NCI-H146 (cell line): ENCODE measurements at regions not wholly inside any gene's neighbourhood (a gene's known extent, or its start where the extent isn't known, plus 50 kb on each side); places are given as distances from the start of the nearest gene placed in this dataset.
"Not testable (repeated sequence)": the region's sequence is repeated elsewhere in the genome, so short reads cannot be mapped to it uniquely, and the experiment has no call there.

Experiments
- DNase-seq: peaks from one replicate; lab custom pipeline; 2025; lab: John Stamatoyannopoulos, UW

GRCh38 chr4:140249351-140249750 is 95.4 kb upstream of the MAML3 start:
- DNase-seq: no peak

- DNase-seq: no peak
Measured at GRCh38 chr4:140247237-140247636, 93.3 kb upstream of the MAML3 start.

- no peak for DNase-seq
Measured at GRCh38 chr4:140246216-140246615, 92.2 kb upstream of the MAML3 start.

GRCh38 chr4:140244328-140244727 is 90.3 kb upstream of the MAML3 start:
- no peak for DNase-seq

- DNase-seq: peak; percentile 82
Measured at GRCh38 chr4:140243278-140243753, 89.3 kb upstream of the MAML3 start.

- no peak for DNase-seq
Measured at GRCh38 chr4:140242357-140243277, 88.6 kb upstream of the MAML3 start.

GRCh38 chr4:140240237-140240636 is 86.3 kb upstream of the MAML3 start:
- peak; percentile 78 for DNase-seq

GRCh38 chr4:140239311-140239710 is 85.3 kb upstream of the MAML3 start:
- peak; percentile 47 for DNase-seq

- DNase-seq: peak; percentile 94
Measured at GRCh38 chr4:140238351-140239056, 84.5 kb upstream of the MAML3 start.

- peak; percentile 96 for DNase-seq
Measured at GRCh38 chr4:140237616-140238350, 83.8 kb upstream of the MAML3 start.

- DNase-seq: no peak
Measured at GRCh38 chr4:140236654-140237169, 82.7 kb upstream of the MAML3 start.

GRCh38 chr4:140234697-140235060 is 80.7 kb upstream of the MAML3 start:
- no peak for DNase-seq

GRCh38 chr4:140233791-140234696 is 80.1 kb upstream of the MAML3 start:
- no peak for DNase-seq

GRCh38 chr4:140229881-140230280 is 75.9 kb upstream of the MAML3 start:
- DNase-seq: no peak

- no peak for DNase-seq
Measured at GRCh38 chr4:140227286-140227685, 73.3 kb upstream of the MAML3 start.

GRCh38 chr4:140223056-140223810 is 69.2 kb upstream of the MAML3 start:
- DNase-seq: no peak

GRCh38 chr4:140222171-140222570 is 68.2 kb upstream of the MAML3 start:
- no peak for DNase-seq

GRCh38 chr4:140220058-140220457 is 66.1 kb upstream of the MAML3 start:
- no peak for DNase-seq

- no peak for DNase-seq
Measured at GRCh38 chr4:140219567-140219966, 65.6 kb upstream of the MAML3 start.

GRCh38 chr4:140219070-140219469 is 65.1 kb upstream of the MAML3 start:
- DNase-seq: not testable (repeated sequence)
